H1 (cell line): ENCODE measurements at regions not wholly inside any gene's neighbourhood (a gene's known extent, or its start where the extent isn't known, plus 50 kb on each side); places are given as distances from the start of the nearest gene placed in this dataset.

Experiments used
- CTCF ChIA-PET: fragments of 300-600 bp; sonication (Branson Sonifier 250); formaldehyde crosslinking; loops from one replicate; lab custom pipeline; 2021; ENCODE audit not compliant: partially characterized antibody; lab: Charles Lee
- POLR2A ChIA-PET: fragments of 300-600 bp; sonication (Branson Sonifier 250); formaldehyde crosslinking; loops from one replicate; lab custom pipeline; 2021; ENCODE audit warnings: inconsistent platforms; ENCODE audit not compliant: partially characterized antibody; lab: Charles Lee
- DNase-seq, 2 experiments: peaks; one replicate each; pipeline versions ENCODE4 v3.0.0 to v3.0.0-alpha.2; 2010 to 2022; ENCODE audit warnings: low spot score in 2 of 2, low read depth in 1 of 2, mixed read lengths in 1 of 2
- FAIRE-seq: peaks from 2 replicates; lab custom pipeline; 2011; peaks lifted over from hg19 to GRCh38; lab: Jason Lieb, UNC
- H2AFZ ChIP-seq: 2 replicates; pipeline ENCODE4 v1.8.1; 2012; ENCODE audit warnings: low read length, inconsistent platforms
- H2AK5ac ChIP-seq: 2 replicates; pipeline ENCODE4 v1.6.1; 2013; ENCODE audit warnings: low read depth, low read length
- H2BK120ac ChIP-seq: replicated peaks from 2 replicates; pipeline ENCODE3; 2013; ENCODE audit warnings: low read depth, low read length, inconsistent platforms
- H2BK12ac ChIP-seq: 2 replicates; pipeline ENCODE4 v1.6.1; 2013; ENCODE audit warnings: low read depth, low read length
- H2BK15ac ChIP-seq: 2 replicates; pipeline ENCODE4 v1.6.1; 2013; ENCODE audit warnings: low read length
- H2BK20ac ChIP-seq: 2 replicates; pipeline ENCODE4 v1.6.1; 2013; ENCODE audit warnings: low read length
- H2BK5ac ChIP-seq: 2 replicates; pipeline ENCODE4 v1.6.1; 2013; ENCODE audit warnings: low read depth, low read length
- H3K14ac ChIP-seq: 2 replicates; pipeline ENCODE4 v1.6.1; 2013; ENCODE audit warnings: inconsistent platforms; ENCODE audit not compliant: insufficient read length
- H3K18ac ChIP-seq: 2 replicates; pipeline ENCODE4 v1.6.1; 2013; ENCODE audit warnings: low read length; ENCODE audit errors: extremely low read depth
- H3K23ac ChIP-seq: 2 replicates; pipeline ENCODE4 v1.6.1; 2013; ENCODE audit warnings: inconsistent platforms; ENCODE audit not compliant: insufficient read length
- H3K23me2 ChIP-seq: 2 replicates; pipeline ENCODE4 v1.6.1; 2013; ENCODE audit warnings: low read depth, low read length
- H3K27ac ChIP-seq: 2 replicates; pipeline ENCODE4 v1.6.1; 2011; ENCODE audit warnings: low read depth, low read length, inconsistent platforms
- H3K27me3 ChIP-seq, 4 experiments: replicated peaks in 1 of 4; 1 replicate in 1 of 4; 2 replicates in 3 of 4; pipeline versions ENCODE4 v1.6.1 to v1.8.1; 2011 to 2013; ENCODE audit warnings: low read length in 3 of 4, mild to moderate bottlenecking in 3 of 4, inconsistent platforms in 2 of 4, mixed read lengths in 2 of 4, moderate library complexity in 1 of 4; ENCODE audit not compliant: control insufficient read depth in 3 of 4, insufficient read depth in 3 of 4; ENCODE audit errors: extremely low read depth in 1 of 4
- H3K36me3 ChIP-seq, 4 experiments: 2 replicates each; pipeline versions ENCODE4 v1.6.1 to v1.8.1; 2011 to 2013; ENCODE audit warnings: mild to moderate bottlenecking in 4 of 4, low read length in 3 of 4, moderate library complexity in 2 of 4, control low read depth in 1 of 4, inconsistent platforms in 1 of 4; ENCODE audit not compliant: insufficient read depth in 4 of 4, control insufficient read depth in 2 of 4
- H3K4ac ChIP-seq: replicated peaks from 2 replicates; pipeline ENCODE3; 2013; ENCODE audit warnings: low read length, low read depth, mixed read lengths, inconsistent platforms; ENCODE audit not compliant: insufficient read length
- H3K4me1 ChIP-seq, 4 experiments: replicated peaks in 1 of 4; 1 replicate in 1 of 4; 2 replicates in 3 of 4; pipeline versions ENCODE4 v1.6.1 to v1.8.1; 2011 to 2013; ENCODE audit warnings: low read length in 3 of 4, inconsistent platforms in 2 of 4, mixed read lengths in 1 of 4; ENCODE audit not compliant: insufficient read depth in 4 of 4, control insufficient read depth in 3 of 4
- H3K4me2 ChIP-seq, 2 experiments: 2 replicates each; pipeline versions ENCODE4 v1.6.1 to v1.8.1; 2011 to 2013; ENCODE audit warnings: low read depth in 2 of 2, low read length in 2 of 2, control low read depth in 1 of 2, inconsistent platforms in 1 of 2, mild to moderate bottlenecking in 1 of 2; ENCODE audit not compliant: insufficient read depth in 1 of 2
- H3K4me3 ChIP-seq, 4 experiments: fragments of 200-600, 300-600 bp in 1 of 4; sonication (generic), shearing (Covaris generic), sonication (Bioruptor Twin) in 1 of 4; 2 replicates each; pipeline versions ENCODE4 v1.5.1 to v1.8.1; 2011 to 2016; ENCODE audit warnings: low read length in 4 of 4, low read depth in 3 of 4, control low read depth in 2 of 4, inconsistent platforms in 2 of 4, mild to moderate bottlenecking in 2 of 4, mixed read lengths in 1 of 4, moderate library complexity in 1 of 4; ENCODE audit not compliant: insufficient read depth in 2 of 4; ENCODE audit errors: extremely low read depth in 1 of 4
- H3K56ac ChIP-seq: replicated peaks from 2 replicates; pipeline ENCODE3; 2013; ENCODE audit warnings: low read depth, mild to moderate bottlenecking, mixed read lengths, low read length, inconsistent platforms; ENCODE audit not compliant: insufficient read length
- H3K79me1 ChIP-seq: 2 replicates; pipeline ENCODE4 v1.6.1; 2013; ENCODE audit warnings: low read depth, low read length, control low read depth
- H3K79me2 ChIP-seq, 2 experiments: 2 replicates each; pipeline versions ENCODE4 v1.6.1 to v1.8.1; 2012 to 2013; ENCODE audit warnings: low read length in 2 of 2, mild to moderate bottlenecking in 2 of 2, inconsistent platforms in 1 of 2; ENCODE audit not compliant: insufficient read depth in 2 of 2, control insufficient read depth in 1 of 2
- H3K9ac ChIP-seq, 4 experiments: replicated peaks in 1 of 4; 1 replicate in 1 of 4; 2 replicates in 3 of 4; pipeline versions ENCODE4 v1.6.1 to v1.8.1; 2011 to 2013; ENCODE audit warnings: low read depth in 3 of 4, low read length in 3 of 4, control low read depth in 2 of 4, mild to moderate bottlenecking in 2 of 4, moderate library complexity in 2 of 4, inconsistent platforms in 1 of 4; ENCODE audit errors: extremely low read depth in 1 of 4
- H3K9me3 ChIP-seq, 2 experiments: 2 replicates each; pipeline versions ENCODE4 v1.6.1 to v1.8.1; 2012 to 2013; ENCODE audit warnings: mild to moderate bottlenecking in 2 of 2, moderate library complexity in 2 of 2, control low read depth in 1 of 2, inconsistent platforms in 1 of 2, low read depth in 1 of 2, low read length in 1 of 2, mixed read lengths in 1 of 2; ENCODE audit not compliant: insufficient read depth in 2 of 2
- H4K20me1 ChIP-seq, 2 experiments: replicated peaks in 1 of 2; 2 replicates each; pipeline versions ENCODE3 to v1.8.1; 2011 to 2013; ENCODE audit warnings: inconsistent platforms in 2 of 2, low read length in 2 of 2, mild to moderate bottlenecking in 1 of 2; ENCODE audit not compliant: insufficient read depth in 2 of 2, control insufficient read depth in 1 of 2
- H4K5ac ChIP-seq: 2 replicates; pipeline ENCODE4 v1.6.1; 2013; ENCODE audit warnings: low read length, low read depth, mixed read lengths, inconsistent platforms; ENCODE audit not compliant: insufficient read length
- H4K8ac ChIP-seq: 2 replicates; pipeline ENCODE4 v1.8.0; 2013; ENCODE audit warnings: mild to moderate bottlenecking, moderate library complexity, low read length, inconsistent platforms; ENCODE audit not compliant: insufficient read depth; ENCODE audit errors: extremely low read depth
- H4K91ac ChIP-seq: replicated peaks from 2 replicates; pipeline ENCODE3; 2013; ENCODE audit warnings: low read length, mixed read lengths, inconsistent platforms; ENCODE audit not compliant: insufficient read length
- ATF2 ChIP-seq: IDR thresholded peaks from 2 replicates; pipeline ENCODE4 v1.6.1; 2012; ENCODE audit warnings: low read length, inconsistent platforms
- CBX8 ChIP-seq: fragments of 300-800, 300-1000 bp; sonication (generic); IDR thresholded peaks from 2 replicates; pipeline ENCODE4 v1.7.1; 2016; ENCODE audit warnings: low read depth, low read length, borderline replicate concordance
- CTCF ChIP-seq, 3 experiments: IDR thresholded peaks; 1 replicate in 2 of 3; 2 replicates in 1 of 3; pipeline versions ENCODE4 v1.5.1 to v1.6.1; 2011; ENCODE audit warnings: low read length in 3 of 3, mild to moderate bottlenecking in 3 of 3, inconsistent platforms in 2 of 3, low read depth in 1 of 3, moderate library complexity in 1 of 3; ENCODE audit not compliant: insufficient read depth in 1 of 3; ENCODE audit errors: control extremely low read depth in 1 of 3
- GABPA ChIP-seq: IDR thresholded peaks from 2 replicates; pipeline ENCODE4 v1.6.1; 2011; ENCODE audit warnings: mild to moderate bottlenecking, low read length, moderate library complexity, borderline replicate concordance; ENCODE audit not compliant: insufficient read depth
- GTF2F1 ChIP-seq: IDR thresholded peaks from 2 replicates; pipeline ENCODE4 v1.6.1; 2012; ENCODE audit warnings: low read depth, low read length, improper control_type of control experiment, borderline replicate concordance
- KDM4A ChIP-seq: IDR thresholded peaks from one replicate; pipeline ENCODE4 v1.7.1; 2012; ENCODE audit warnings: low read depth, mild to moderate bottlenecking, moderate library complexity, low read length, inconsistent platforms; ENCODE audit not compliant: severe bottlenecking
- TAF1 ChIP-seq: IDR thresholded peaks from 2 replicates; pipeline ENCODE4 v1.6.1; 2011; ENCODE audit warnings: mild to moderate bottlenecking, low read depth, low read length
- TEAD4 ChIP-seq: IDR thresholded peaks from 2 replicates; pipeline ENCODE4 v1.6.1; 2012; ENCODE audit warnings: low read depth, low read length, inconsistent platforms, mixed read lengths
- YY1 ChIP-seq: IDR thresholded peaks from 2 replicates; pipeline ENCODE4 v1.6.1; 2011; ENCODE audit warnings: low read depth, mild to moderate bottlenecking, low read length
- WGBS, 2 experiments: shearing (Covaris generic) in 1 of 2; methylation state at CpG; one replicate each; pipeline versions ENCODE4 v1.1.6 to v1.1.7; 2013 to 2015; ENCODE audit warnings: low lambda C conversion rate in 2 of 2, mixed read lengths in 2 of 2, inconsistent platforms in 1 of 2, low coverage in 1 of 2, missing lambda C conversion rate in 1 of 2; ENCODE audit not compliant: insufficient replicate concordance in 2 of 2, insufficient coverage in 1 of 2, insufficient read length in 1 of 2; ENCODE audit errors: extremely low coverage in 1 of 2, missing lambda C conversion rate in 1 of 2; 5-methylcytosine and 5-hydroxymethylcytosine counted together

- no peak overlapping the region for H4K5ac ChIP-seq
- H2BK120ac ChIP-seq: no peak overlapping the region
- H2BK5ac ChIP-seq: no peak overlapping the region
- ChIA-PET POLR2A (no interaction called here), CTCF (interaction anchor here (1.2 kb wide), 1 partner anchor 30 kb away, joined by 4 read pairs; no protein-coding TSS in a partner anchor)
- WGBS, 2 experiments: 91% methylated on average over 2 of the region's 2 CpGs; no CpG with 5 or more reads in 1 of the 2 experiments
- H3K4me1 ChIP-seq: peaks cover 0 to 5% (median 2%) of the 10 kb centered on the region in 4 experiments; a peak in 5 of 7 replicates
- no peaks in the 10 kb centered on the region for H3K27me3 ChIP-seq
- H2AFZ ChIP-seq: no peak overlapping the region
- no peaks in the 10 kb centered on the region for H3K79me2 ChIP-seq
- 0 out of 2 replicates have a peak, but pooled peaks cover 2% of the 10 kb centered on the region for H3K79me1 ChIP-seq
- no peak overlapping the region for H2BK20ac ChIP-seq
- no peak overlapping the region for H2AK5ac ChIP-seq
- no peak overlapping the region for H3K18ac ChIP-seq
- no peak overlapping the region for H3K4me3 ChIP-seq
- no peak overlapping the region for H3K4ac ChIP-seq
- no peak overlapping the region for H2BK12ac ChIP-seq
- H3K36me3 ChIP-seq: no peaks in the 10 kb centered on the region; a peak in 1 of 8 replicates
- H2BK15ac ChIP-seq: no peak overlapping the region
- H3K4me2 ChIP-seq: no peak overlapping the region
- DNase-seq (no peak), FAIRE-seq (no peak)
- H4K91ac ChIP-seq: no peak overlapping the region
- no peaks in the 10 kb centered on the region for H4K20me1 ChIP-seq
- H4K8ac ChIP-seq: no peak overlapping the region
- no peak overlapping the region for H3K23ac ChIP-seq
- H3K27ac ChIP-seq: no peak overlapping the region
- no peaks in the 10 kb centered on the region; the same call in 1 of the 2 replicates for H3K23me2 ChIP-seq
- H3K14ac ChIP-seq: no peak overlapping the region
- no peak for TF ChIP-seq TAF1
- no peak for TF ChIP-seq GTF2F1
- no peak for TF ChIP-seq CTCF (IDR thresholded peaks at IDR 0.05; ENCODE audit: control extremely low read depth in 1 of 3, insufficient read depth in 1 of 3, low read depth in 1 of 3, low read length in 3 of 3)
- no peak for TF ChIP-seq CBX8
- TF ChIP-seq KDM4A: no peak
- TF ChIP-seq YY1: no peak
- TF ChIP-seq GABPA: no peak
- no peak for TF ChIP-seq TEAD4
- TF ChIP-seq ATF2: no peak
- no peak overlapping the region for H3K9ac ChIP-seq
- no peak overlapping the region for H3K56ac ChIP-seq
- no peaks in the 10 kb centered on the region for H3K9me3 ChIP-seq
Observed at GRCh38 chr6:14936861-14937260, 309.0 kb upstream of the JARID2 start.
